ENCODE measurements at regions not wholly inside any gene's neighbourhood (a gene's known extent, or its start where the extent isn't known, plus 50 kb on each side); places are given as distances from the start of the nearest gene placed in this dataset.
"Not testable (repeated sequence)": the region's sequence is repeated elsewhere in the genome, so short reads cannot be mapped to it uniquely, and the experiment has no call there.

DNA sequence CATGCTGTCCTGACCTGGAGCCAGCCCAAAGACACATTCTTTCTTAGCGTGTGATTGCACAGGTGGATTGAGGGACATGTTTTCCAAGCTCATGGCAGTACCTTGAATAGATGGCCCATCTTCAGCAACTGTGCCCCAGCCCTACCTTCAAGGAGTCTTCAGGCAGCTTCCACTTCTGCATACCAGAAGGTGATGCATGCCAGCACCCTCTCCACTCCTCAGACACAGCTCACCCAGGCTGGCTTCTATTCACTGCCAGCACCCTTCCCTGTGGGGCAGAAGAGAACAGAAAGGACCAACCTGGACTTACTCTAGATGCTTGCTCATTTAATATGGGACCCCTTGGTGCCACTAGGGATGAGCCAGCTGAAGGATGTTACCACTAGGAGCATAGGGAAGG lies 466.4 kb upstream of the ISX start:
- no peak for DNase-seq (ENCODE audit: low read depth)

DNA sequence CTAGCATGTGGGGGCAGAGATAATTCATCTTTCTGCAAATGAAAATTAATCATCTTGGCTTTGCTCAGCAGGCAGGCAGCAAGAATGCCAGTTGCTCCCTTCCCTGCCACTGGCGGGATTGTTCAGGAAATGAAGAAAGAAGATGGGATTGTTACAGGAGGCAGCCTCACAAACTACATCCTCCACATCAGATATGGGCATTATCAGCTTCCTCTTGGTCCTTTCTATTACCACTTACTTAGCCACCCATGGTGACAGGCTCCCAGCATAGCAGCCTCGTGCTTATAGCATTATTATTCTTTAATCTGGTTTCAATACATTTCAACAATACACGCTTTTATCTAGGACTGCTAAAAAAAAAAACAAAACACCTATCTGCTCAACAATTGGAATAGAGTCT lies 461.6 kb upstream of the ISX start:
- no peak for DNase-seq (ENCODE audit: low read depth)

DNA sequence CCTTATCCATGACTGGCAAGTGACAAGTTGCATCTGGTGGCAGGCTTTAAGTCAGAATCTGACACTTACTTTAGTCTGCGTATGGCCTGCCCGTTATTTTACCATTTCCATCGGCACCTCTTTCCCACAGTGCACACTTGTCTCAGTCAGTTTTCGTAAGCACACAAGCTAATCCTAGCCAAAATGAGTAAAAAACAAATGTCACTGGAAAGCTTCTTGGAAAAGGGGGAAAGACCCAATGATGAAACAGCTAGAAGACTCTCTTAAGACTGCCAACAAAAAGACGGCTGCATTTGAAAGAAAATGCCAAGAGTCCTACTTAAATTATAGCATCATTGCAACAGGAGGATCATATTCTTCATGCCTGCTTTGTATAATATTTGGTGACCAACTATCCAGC lies 457.9 kb upstream of the ISX start:
- no peak for DNase-seq (ENCODE audit: low read depth)

DNA sequence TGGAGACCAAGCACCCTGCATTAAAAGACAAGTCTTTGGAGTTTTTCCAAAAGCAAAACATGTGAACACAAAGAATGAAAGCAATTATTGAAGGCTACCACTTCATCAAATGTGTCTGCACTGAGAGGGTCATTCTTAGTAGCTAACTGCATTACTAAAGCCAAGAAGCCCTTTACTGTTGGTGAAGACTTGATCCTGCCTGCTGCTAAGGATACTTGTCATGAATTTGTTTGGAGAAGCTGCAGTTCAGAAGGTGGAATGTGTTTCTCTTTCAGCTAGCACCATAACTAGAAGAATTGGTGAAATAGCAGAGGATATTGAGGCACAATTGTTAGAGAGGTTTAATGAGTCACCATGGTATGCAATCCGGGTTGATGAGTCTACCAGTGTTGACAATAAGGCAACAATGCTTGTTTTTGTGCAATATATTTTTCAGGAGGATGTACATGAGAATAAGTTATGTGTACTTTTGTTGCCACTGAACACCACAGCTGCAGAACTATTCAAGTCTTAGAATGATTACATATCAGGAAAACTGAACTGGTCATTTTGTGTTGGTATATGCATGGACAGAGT lies 457.3 kb upstream of the ISX start:
- DNase-seq (ENCODE audit: low read depth): no peak

DNA sequence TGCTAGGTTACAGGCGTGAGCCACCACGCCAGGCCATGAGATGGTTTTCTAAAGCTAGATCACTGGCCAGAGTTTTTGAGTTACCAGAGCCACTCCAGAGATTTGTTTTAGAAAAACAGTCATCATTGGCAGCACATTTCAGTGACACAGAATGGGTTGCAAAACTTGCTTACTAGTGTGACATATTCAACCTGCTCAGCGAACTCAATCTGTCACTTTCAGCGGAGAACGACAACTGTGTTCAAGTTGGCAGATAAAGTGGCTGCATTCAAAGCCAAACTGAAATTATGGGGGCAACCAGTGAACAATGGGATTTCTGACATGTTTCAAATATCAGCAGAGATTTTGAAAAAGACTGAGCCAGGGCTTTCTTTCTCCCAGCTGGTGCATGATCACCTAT lies 456.3 kb upstream of the ISX start:
- no peak for DNase-seq (ENCODE audit: low read depth)

DNA sequence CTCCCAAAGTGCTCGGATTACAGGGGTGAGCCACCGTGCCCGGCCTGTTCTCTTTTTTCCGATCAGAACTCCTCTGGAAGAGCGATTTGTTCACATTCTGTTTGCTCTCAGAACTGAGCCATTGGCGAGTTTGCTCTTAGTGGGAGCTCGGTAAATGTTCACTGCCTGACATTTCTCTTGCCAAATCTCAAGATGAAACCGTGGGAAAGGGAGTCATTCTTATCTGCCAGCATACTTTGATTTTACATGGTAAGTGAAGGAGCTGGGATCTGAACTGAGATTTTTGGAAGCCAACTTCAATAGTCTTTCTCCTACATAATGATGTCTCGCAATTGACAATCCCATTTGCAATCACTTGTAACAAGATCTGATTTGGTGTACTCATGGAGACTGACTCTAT lies 445.8 kb upstream of the ISX start:
- no peak for DNase-seq (ENCODE audit: low read depth)

DNA sequence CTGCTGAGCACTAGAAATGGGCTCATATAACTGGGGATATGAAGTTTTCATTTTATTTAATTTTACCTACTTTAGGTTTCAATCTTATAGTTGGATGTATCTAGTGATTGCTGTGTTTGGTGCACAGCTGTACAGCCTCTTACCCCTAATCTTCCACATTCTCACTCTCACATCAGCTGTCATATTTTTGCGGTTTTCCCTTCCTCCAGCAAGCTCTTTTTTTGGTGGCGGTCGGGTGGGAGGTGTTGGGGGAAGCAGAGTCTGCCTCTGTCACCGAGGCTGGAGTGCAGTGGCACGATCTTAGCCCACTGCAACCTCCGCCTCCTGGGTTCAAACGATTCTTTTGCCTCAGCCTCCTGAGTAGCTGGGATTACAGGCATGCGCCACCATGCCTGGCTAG lies 445.1 kb upstream of the ISX start:
- no peak for DNase-seq (ENCODE audit: low read depth)

DNA sequence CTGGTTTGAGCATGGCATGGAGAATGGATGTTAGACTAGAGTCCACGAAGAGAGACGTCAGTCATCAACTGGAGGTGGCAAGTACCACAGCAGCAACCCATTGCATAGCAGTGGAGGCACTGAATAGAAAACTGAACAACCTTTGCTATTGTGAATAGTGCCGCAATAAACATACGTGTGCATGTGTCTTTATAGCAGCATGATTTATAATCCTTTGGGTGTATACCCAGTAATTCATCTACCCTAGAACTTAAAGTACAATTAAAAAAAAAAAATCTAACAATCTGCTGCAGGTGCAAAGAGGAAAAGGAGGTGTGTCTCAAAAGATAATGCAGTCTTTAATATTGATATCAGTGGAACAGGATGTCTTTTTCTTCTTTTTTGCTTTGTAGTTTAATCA lies 443.4 kb upstream of the ISX start:
- no peak for DNase-seq (ENCODE audit: low read depth)

DNA sequence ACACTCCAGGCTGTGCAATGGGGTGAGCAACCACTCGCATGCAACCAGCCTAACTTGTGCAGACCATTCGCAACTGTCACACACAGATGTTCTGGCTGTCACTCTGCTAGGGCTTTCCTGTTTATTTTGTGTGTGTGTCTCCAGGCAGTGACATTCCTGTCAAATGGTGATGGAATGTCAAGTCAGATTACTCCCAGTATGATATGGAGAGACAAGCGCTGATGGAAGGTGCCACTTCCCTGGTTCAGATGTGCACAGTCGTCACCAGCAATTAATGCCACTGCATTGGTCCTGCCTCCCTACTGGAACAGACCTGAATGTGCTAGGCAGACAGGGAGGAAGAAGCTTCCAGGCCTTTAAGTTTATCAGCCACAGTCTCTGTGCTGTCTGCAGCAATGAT lies 442.4 kb upstream of the ISX start:
- no peak for DNase-seq (ENCODE audit: low read depth)

DNA sequence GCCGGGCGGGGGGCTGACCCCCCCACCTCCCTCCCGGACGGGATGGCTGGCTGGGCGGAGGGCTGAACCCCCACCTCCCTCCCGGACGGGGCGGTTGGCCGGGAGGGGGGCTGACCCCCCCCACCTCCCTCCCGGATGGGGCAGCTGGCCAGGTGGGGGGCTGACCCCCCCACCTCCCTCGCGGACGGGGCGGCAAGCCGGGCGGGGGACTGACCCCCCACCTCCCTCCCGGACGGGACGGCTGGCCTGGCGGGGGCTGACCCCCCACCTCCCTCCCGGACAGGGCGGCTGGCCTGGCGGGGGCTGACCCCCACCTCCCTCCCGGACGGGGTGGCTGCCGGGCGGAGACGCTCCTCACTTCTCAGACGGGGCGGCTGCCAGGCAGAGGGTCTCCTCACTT lies 440.1 kb upstream of the ISX start:
- DNase-seq (ENCODE audit: low read depth): not testable (repeated sequence)

DNA sequence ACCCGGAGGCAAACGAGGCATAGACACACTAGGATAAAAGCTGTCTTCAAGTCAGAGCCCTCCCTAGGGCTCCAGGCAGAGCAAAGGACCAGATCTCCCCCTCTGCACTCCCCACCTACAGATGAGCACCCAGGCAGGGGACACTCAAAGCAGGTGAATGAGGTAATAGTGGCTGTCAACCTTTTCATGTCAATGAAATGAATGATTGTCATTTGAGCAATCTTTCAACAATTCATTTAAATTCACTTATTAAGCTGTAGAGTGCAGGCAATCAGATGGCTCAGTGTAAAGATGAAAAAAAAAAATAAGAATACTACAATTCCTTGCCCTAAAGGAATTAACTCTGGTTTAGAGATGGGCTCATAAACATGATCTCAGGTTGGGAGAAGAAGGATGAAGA lies 427.8 kb upstream of the ISX start:
- DNase-seq (ENCODE audit: low read depth): no peak

DNA sequence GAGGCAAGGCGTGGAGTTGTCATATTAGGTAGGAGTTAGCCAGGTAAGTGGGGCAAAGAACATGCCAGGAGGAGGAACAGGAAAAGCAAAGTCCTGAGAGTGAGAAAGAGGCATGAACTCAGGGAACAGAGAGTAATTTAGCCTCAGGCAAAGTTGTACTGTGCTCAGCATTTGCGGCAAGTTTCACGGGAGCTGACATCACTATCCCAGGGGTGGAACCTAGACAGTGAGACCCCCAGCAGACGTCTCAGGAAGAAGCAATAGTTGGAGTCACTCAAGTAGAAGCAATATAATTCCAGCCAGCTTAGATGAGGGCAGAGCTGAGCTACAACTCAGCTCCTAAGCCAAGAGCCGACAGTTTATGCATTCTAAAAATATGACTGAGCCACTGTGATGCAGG lies 426.0 kb upstream of the ISX start:
- DNase-seq (ENCODE audit: low read depth): no peak

DNA sequence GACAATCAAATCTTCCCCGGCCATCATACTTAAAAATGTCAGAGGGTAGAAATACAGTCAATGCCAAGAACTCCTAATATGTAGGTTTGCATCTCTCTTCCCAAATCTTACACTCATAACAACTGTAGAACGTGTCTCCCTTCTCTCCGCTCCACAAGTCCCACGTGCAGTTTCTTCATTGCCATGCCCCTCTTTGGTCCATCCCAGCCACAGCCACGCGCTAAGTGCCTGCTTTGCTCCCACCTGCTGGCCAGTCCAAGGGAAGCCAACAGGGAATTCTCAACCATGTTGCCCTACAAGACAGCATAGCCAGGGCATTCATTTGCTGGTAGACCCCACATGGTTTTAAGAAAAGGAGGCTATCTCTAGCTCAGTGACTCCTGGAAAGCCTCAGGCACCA lies 420.6 kb upstream of the ISX start:
- no peak for DNase-seq (ENCODE audit: low read depth)

DNA sequence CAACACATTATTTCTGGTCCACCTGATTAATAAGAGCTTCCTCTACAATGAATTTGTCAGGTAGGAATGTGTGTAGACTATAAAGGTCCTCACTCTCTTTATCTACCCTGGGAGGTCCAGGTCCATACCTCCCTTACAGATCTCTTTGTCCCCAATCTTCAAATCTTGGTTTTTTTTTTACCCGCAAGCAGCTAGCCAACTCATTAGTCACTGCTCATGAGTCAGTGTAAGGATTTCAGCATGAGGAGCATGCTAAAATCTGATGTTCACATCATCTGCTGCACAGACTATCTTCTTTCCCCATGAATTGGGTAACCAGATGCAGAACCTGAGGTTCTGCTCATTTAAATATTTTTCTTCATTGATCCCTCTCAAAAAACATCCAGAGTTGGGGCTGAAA lies 397.0 kb upstream of the ISX start:
- DNase-seq (ENCODE audit: low read depth): no peak

DNA sequence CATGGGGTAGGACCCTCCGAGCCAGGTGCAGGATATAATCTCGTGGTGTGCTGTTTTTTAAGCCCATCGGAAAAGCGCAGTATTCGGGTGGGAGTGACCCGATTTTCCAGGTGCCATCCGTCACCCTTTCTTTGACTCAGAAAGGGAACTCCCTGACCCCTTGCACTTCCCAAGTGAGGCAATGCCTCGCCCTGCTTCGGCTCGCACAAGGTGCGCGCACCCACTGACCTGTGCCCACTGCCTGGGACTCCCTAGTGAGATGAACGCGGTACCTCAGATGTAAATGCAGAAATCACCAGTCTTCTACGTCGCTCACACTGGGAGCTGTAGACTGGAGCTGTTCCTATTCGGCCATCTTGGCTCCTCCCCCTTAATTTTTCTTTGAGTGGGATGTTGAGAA lies 382.9 kb upstream of the ISX start:
- not testable (repeated sequence) for DNase-seq (ENCODE audit: low read depth)

DNA sequence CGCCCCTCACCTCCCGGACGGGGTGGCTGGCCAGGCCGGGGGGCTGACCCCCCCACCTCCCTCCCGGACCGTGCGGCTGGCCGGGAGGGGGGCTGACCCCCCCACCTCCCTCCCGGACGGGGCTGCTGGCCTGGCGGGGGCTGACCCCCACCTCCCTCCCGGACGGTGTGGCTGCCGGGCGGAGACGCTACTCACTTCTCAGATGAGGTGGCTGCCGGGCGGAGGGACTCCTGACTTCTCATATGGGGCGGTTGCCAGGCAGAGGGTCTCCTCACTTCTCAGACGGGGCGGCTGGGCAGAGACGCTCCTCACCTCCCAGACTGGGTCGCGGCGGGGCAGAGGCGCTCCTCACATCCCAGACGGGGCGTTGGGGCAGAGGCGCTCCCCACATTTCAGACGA lies 381.7 kb upstream of the ISX start:
- not testable (repeated sequence) for DNase-seq (ENCODE audit: low read depth)

DNA sequence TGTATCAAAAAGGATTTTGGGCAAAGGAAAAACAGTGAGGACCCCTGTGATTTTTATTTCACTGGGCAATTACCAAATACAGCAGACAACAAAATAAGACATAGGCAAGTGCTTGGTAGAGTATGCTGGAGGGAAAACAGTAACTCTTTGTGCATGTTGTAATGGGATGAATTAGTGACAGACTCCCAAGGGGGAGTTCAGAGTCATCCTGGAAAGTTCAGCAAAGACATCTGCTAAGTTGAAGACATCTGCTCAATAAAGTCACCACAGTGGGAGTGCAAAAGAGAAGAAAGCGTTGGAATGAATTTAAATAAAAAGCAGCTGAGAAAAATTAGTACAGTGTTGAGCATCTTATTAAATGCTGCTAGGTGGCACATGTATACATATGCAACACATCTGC lies 378.8 kb upstream of the ISX start:
- no peak for DNase-seq (ENCODE audit: low read depth)

DNA sequence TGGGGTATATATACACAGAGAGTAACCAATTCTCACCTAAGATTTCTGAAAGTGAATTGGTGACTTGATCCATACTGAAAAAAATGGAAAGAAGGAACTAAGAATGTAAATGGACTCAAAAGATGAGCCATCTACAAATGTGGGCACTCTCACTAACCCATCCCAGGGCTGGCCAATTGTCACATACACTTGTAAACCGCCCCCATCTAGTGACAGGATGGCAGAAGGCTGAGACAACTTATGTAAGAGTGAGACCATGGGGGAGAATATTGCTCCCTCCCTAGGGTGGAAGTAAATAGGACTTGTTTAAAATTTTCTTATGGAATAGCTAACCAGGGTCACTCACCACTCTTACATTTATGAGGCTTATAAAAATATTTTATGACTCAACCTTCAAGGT lies 377.1 kb upstream of the ISX start:
- no peak for DNase-seq (ENCODE audit: low read depth)

DNA sequence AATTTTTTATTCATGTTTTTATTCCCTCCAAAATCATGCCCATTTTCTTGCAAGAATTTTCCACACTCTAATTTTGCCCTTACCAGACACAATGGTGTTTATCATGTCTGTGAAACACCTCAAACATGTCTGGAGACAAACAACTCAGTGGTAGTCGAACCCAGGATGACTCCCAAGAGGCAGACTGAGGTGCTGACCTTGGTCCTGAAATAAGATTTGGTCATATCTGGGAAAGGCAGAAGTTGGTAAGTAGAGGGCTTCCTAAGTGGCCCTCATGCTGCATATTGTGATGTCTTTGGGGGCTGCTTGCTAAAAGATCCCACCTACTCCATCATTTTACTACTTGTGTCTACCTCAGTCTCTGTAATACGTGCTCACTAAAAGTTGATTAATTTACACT lies 369.4 kb upstream of the ISX start:
- DNase-seq (ENCODE audit: low read depth): no peak

DNA sequence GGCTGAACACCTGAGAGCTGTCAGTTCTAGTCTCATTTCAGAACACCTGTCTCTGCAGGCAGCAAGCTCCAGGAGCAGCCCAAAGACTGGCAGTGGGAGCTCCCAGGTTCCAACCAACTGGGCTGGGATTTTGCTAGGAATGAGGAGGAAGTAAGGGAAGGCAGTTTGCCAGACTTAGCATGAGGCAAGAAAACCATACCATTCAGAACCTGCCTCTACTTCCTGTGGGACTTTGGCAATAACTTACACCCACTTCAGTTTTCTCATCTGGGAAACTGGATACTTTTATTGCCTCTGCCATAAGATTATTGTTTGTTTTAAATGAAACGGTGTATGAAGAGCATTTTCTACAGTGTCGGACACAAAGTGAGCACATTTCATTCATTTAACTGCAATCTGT lies 363.7 kb upstream of the ISX start:
- no peak for DNase-seq (ENCODE audit: low read depth)

DNA sequence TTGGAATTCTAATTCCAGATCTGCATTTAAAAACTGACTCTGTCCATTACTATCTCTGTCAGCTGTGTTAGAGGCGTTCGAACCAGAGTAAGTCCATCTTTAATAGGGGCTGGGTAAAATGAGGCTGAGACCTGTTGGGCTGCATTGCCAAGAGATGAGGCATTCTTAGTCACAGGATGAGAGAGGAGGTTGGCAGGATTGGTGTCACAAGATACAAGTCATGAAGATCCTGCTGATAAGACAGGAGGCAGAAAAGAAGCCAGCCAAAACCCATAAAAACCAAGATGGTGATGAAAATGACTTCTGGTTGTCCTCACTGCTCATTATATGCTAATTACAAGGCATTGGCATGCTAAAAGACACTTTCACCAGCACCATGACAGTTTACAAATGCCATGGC lies 356.3 kb upstream of the ISX start:
- no peak for DNase-seq (ENCODE audit: low read depth)

DNA sequence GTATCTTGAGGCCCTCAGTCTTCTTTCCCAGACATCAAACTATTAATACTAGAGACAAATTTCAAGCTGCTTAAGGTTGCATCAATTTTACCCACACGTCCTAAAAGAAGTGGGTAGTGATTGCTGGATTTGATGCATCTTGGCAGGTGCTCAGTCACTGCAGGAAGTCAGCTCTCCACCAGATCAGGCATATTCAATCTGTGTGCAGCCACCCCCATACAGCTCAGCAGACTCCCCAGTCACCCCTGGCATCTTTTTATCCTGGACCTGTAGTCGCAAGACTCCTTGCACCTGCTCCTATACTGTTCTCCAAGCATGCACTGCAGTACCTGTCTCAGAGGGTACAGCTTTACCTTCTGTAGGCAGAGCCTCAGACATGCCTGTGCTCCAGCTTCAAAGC lies 343.1 kb upstream of the ISX start:
- no peak for DNase-seq (ENCODE audit: low read depth)

DNA sequence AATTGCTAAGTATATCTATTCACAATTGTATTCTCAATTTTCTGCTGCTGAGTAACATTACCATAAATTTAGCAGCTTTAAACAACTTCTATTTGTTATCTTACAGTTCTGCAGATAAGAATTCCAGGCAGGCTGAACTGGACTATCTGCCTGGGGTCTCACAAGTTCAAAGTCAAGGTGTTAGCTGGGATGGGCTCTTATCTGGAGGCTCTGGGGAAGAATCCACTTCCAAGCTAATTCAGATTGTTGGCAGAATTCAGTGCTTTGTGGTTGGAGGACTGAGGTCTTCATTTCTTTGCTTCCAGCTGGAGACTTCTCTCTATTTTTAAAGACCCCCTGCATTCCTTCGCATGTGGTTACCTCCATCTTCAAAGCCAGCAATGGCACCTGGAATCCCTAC lies 329.9 kb upstream of the ISX start:
- no peak for DNase-seq (ENCODE audit: low read depth)

DNA sequence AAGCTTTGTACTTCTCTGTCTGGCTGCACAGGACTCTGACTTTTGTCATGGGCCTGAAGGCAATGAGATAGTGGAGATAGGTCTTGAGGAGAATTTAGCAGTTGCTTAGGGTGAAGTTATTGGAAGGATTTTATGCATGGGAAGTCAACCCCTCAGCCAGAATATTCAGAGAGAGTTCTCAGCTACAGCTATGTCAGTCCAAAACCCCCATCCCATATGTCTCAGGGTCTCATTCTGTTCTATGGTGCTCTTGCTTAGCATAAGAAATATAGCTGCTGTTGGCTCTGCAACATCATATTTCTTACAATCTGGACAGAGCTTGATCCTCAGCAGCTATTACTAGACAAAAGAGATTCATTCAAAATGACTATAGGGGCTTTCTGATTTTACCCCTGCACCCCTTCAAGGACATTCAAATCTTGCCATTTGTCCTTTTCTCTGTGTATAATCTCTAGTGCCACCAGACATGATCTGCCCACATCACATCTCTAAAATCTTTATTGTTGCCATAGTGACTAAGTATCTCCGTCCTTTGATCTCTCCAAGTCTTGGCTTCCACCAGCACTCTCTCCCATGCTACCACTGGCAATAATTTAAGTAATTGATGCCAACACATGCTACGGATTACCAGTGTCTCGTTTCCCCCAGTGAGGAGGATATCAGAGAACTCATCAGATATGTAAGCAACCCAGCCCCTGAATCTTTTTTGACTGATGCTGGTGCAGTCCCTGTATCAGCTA lies 327.1 kb upstream of the ISX start:
- DNase-seq (ENCODE audit: low read depth): no peak
